HepG2 (cell line): ENCODE measurements at regions not wholly inside any gene's neighbourhood (a gene's known extent, or its start where the extent isn't known, plus 50 kb on each side); places are given as distances from the start of the nearest gene placed in this dataset.

Experiments used
- ATAC-seq: fragments of 200-7000 bp; cut with Tn5 transposase; 3 replicates; pipeline ENCODE4 v1.9.1; 2020; ENCODE audit warnings: mild to moderate bottlenecking, moderate library complexity
- BruUV-seq: library from RNA; stranded (reverse); fragments of 400-500 nt; replicated peaks from 2 replicates; lab custom pipeline; 2021; lab: Mats Ljungman, UMichigan
- CTCF ChIA-PET: fragments of 300-600 bp; formaldehyde crosslinking; extraction: SDS; loops from one replicate; lab custom pipeline; 2021; ENCODE audit warnings: low total read pairs, inconsistent platforms, low intra/inter-chr PET ratio; lab: Yijun Ruan, JAX
- POLR2A ChIA-PET: fragments of 350-600 bp; sonication (Branson Sonifier 250); formaldehyde crosslinking; loops from one replicate; lab custom pipeline; 2020; ENCODE audit warnings: antibody characterized with exemption, inconsistent platforms; lab: Yijun Ruan, JAX
- DNase-seq: peaks from one replicate; pipeline ENCODE4 v3.0.0-alpha.2; 2015; ENCODE audit warnings: low spot score
- FAIRE-seq: peaks from 3 replicates; lab custom pipeline; 2011; peaks lifted over from hg19 to GRCh38; lab: Jason Lieb, UNC
- H2AFZ ChIP-seq: one replicate; pipeline ENCODE4 v1.6.1; 2011; ENCODE audit warnings: low read length, inconsistent platforms
- H3K27ac ChIP-seq: fragments of 300-600 bp; 3 replicates; pipeline ENCODE4 v1.8.0; 2011; ENCODE audit warnings: mixed run types, mild to moderate bottlenecking, mixed read lengths, low read length, inconsistent platforms; ENCODE audit not compliant: insufficient read depth; ENCODE audit errors: extremely low read length
- H3K27me3 ChIP-seq, 2 experiments: fragments of 200-600 bp in 1 of 2; 2 replicates in 1 of 2; 3 replicates in 1 of 2; pipeline versions ENCODE4 v1.6.0 to v1.8.0; 2011; ENCODE audit warnings: low read length in 2 of 2, mild to moderate bottlenecking in 2 of 2, moderate library complexity in 2 of 2, inconsistent platforms in 1 of 2; ENCODE audit not compliant: insufficient read depth in 2 of 2, control insufficient read depth in 1 of 2
- H3K36me3 ChIP-seq, 2 experiments: fragments of 200-600 bp in 1 of 2; replicated peaks in 1 of 2; 2 replicates in 1 of 2; 3 replicates in 1 of 2; pipeline versions ENCODE4 v1.5.1 to v1.8.0; 2011; ENCODE audit warnings: low read length in 2 of 2, inconsistent platforms in 1 of 2; ENCODE audit not compliant: insufficient read depth in 2 of 2, control insufficient read depth in 1 of 2
- H3K4me1 ChIP-seq: 2 replicates; pipeline ENCODE4 v1.5.1; 2012; ENCODE audit warnings: low read length, inconsistent platforms; ENCODE audit not compliant: insufficient read depth
- H3K4me2 ChIP-seq: 2 replicates; pipeline ENCODE4 v1.6.0; 2011; ENCODE audit warnings: low read depth, low read length, inconsistent platforms
- H3K4me3 ChIP-seq, 3 experiments: fragments of 200-600 bp in 1 of 3; sonication (generic), shearing (Covaris generic) in 1 of 3; replicated peaks in 1 of 3; 2 replicates each; pipeline ENCODE4 v1.5.1; 2011 to 2016; ENCODE audit warnings: low read length in 3 of 3, inconsistent platforms in 2 of 3, low read depth in 2 of 3, mild to moderate bottlenecking in 2 of 3, control low read depth in 1 of 3, mixed read lengths in 1 of 3; ENCODE audit not compliant: insufficient read depth in 1 of 3
- H3K79me2 ChIP-seq: one replicate; pipeline ENCODE4 v1.6.1; 2011; ENCODE audit warnings: low read length, inconsistent platforms; ENCODE audit not compliant: insufficient read depth
- H3K9ac ChIP-seq: 2 replicates; pipeline ENCODE4 v1.6.0; 2011; ENCODE audit warnings: mild to moderate bottlenecking, low read depth, low read length, inconsistent platforms; ENCODE audit not compliant: insufficient read depth
- H3K9me3 ChIP-seq: 2 replicates; pipeline ENCODE4 v1.5.1; 2012; ENCODE audit warnings: mild to moderate bottlenecking, low read length
- H4K20me1 ChIP-seq: 2 replicates; pipeline ENCODE4 v1.6.0; 2011; ENCODE audit warnings: inconsistent platforms, mild to moderate bottlenecking, low read length, moderate library complexity; ENCODE audit not compliant: insufficient read depth
- ARID2 ChIP-seq: sonication (generic); formaldehyde crosslinking; IDR thresholded peaks from 2 replicates; pipeline ENCODE4 v1.8.1; 2022; ENCODE audit warnings: mild to moderate bottlenecking, missing genetic modification reagents, borderline replicate concordance
- ELF4 ChIP-seq: sonication (generic); formaldehyde crosslinking; IDR thresholded peaks from 2 replicates; pipeline ENCODE4 v1.5.0; 2020; ENCODE audit warnings: missing genetic modification reagents, mild to moderate bottlenecking, moderate library complexity, borderline replicate concordance
- KDM5A ChIP-seq: fragments of 200-600 bp; sonication (generic); IDR thresholded peaks from 2 replicates; pipeline ENCODE4 v1.7.0; 2018; ENCODE audit warnings: antibody characterized with exemption, mild to moderate bottlenecking, low read length, borderline replicate concordance
- KMT2B ChIP-seq: IDR thresholded peaks from 2 replicates; pipeline ENCODE4 v1.6.1; 2016; ENCODE audit warnings: missing genetic modification reagents, missing compliant biosample characterization
- ZBTB7A ChIP-seq: sonication (generic); formaldehyde crosslinking; IDR thresholded peaks from 2 replicates; pipeline ENCODE4 v1.8.0; 2022; ENCODE audit warnings: mild to moderate bottlenecking, missing genetic modification reagents
- ZBTB8A ChIP-seq: sonication (generic); formaldehyde crosslinking; IDR thresholded peaks from 2 replicates; pipeline ENCODE4 v1.4.0; 2020; ENCODE audit warnings: mild to moderate bottlenecking, low read depth, missing genetic modification reagents, borderline replicate concordance
- ZEB1 ChIP-seq: IDR thresholded peaks from 2 replicates; pipeline ENCODE4 v1.6.1; 2012; ENCODE audit warnings: mild to moderate bottlenecking, low read depth, inconsistent platforms; ENCODE audit not compliant: insufficient replicate concordance
- ZNF33B ChIP-seq: sonication (generic); formaldehyde crosslinking; IDR thresholded peaks from 2 replicates; pipeline ENCODE4 v1.5.1; 2020; ENCODE audit warnings: mild to moderate bottlenecking, missing genetic modification reagents
- ZNF414 ChIP-seq: sonication (generic); formaldehyde crosslinking; IDR thresholded peaks from 2 replicates; pipeline ENCODE4 v1.5.0; 2020; ENCODE audit warnings: missing genetic modification reagents
- ZNF629 ChIP-seq: sonication (generic); formaldehyde crosslinking; conservative IDR thresholded peaks from 2 replicates; pipeline ENCODE4 v1.5.0; 2020; ENCODE audit warnings: missing genetic modification reagents
- WGBS: methylation state at CpG from one replicate; pipeline ENCODE4 v1.1.6; 2017; ENCODE audit warnings: low lambda C conversion rate; 5-methylcytosine and 5-hydroxymethylcytosine counted together
- in situ Hi-C: cut with HindIII; loops from 2 replicates; pipeline ENCODE4 v1.10.0; 2017; ENCODE audit warnings: low pct_unique_long_range_greater_than_20kb; ENCODE audit not compliant: extremely low pct_ligation_motif_present
- intact Hi-C: fragments of 100-400 bp; cut with micrococcal nuclease; formaldehyde crosslinking; loops from one replicate; pipeline ENCODE4 v1.10.0; 2022; ENCODE audit not compliant: unreplicated experiment

GRCh38 chr2:139850254-139850890, 1070.2 kb upstream of the NXPH2 start:
- POLR2A ChIA-PET = no interaction called here
- no peaks in the 10 kb centered on the region for H3K36me3 ChIP-seq
- H3K79me2 ChIP-seq = no peaks in the 10 kb centered on the region
- no peak for FAIRE-seq
- DNase-seq = no peak
- no peak overlapping the region for H3K27ac ChIP-seq
- in situ Hi-C loops (no loop called here), intact Hi-C loops (no loop called here)
- no TSS peak for BruUV-seq
- no peaks in the 10 kb centered on the region for H3K9me3 ChIP-seq
- WGBS = 0% methylated on average over 1 of the region's 1 CpG
- ATAC-seq = no peak
- no peak overlapping the region for H3K4me3 ChIP-seq
- no peaks in the 10 kb centered on the region for H4K20me1 ChIP-seq
- CTCF ChIA-PET = no interaction called here
- H2AFZ ChIP-seq = no peak overlapping the region
- H3K9ac ChIP-seq = no peak overlapping the region
- no peak overlapping the region for H3K4me2 ChIP-seq
- TF ChIP-seq ZBTB7A (CRISPR knock-in tag) = no peak
- no peak for TF ChIP-seq ZNF629 (CRISPR knock-in tag)
- no peak for TF ChIP-seq ARID2 (CRISPR knock-in tag)
- TF ChIP-seq ELF4 = no peak
- TF ChIP-seq KMT2B (CRISPR knock-in tag) = no peak
- no peaks in the 10 kb centered on the region for H3K4me1 ChIP-seq
- no peaks in the 10 kb centered on the region for H3K27me3 ChIP-seq

- Histone ChIP-seq H2AFZ (no peak overlapping the region), H3K79me2 (no peaks in the 10 kb centered on the region), H3K27ac (no peak overlapping the region), H3K4me2 (no peak overlapping the region), H3K36me3 (no peaks in the 10 kb centered on the region), H4K20me1 (no peaks in the 10 kb centered on the region), H3K9ac (no peak overlapping the region), H3K27me3 (no peaks in the 10 kb centered on the region), H3K9me3 (0 out of 2 replicates have a peak, but pooled peaks cover 3% of the 10 kb centered on the region), H3K4me3 (no peak overlapping the region), H3K4me1 (no peaks in the 10 kb centered on the region)
- CTCF ChIA-PET = no interaction called here
- 3% methylated on average over 4 of the region's 4 CpGs for WGBS
- no peak for ATAC-seq
- TF ChIP-seq ZNF414 (no peak), ZNF33B (no peak), ZEB1 (no peak), KDM5A (no peak), ZBTB8A (CRISPR knock-in tag) (no peak)
- DNase-seq = no peak
- intact Hi-C loops = no loop called here
- no peak for FAIRE-seq
- no TSS peak for BruUV-seq
- in situ Hi-C loops = no loop called here
- POLR2A ChIA-PET = no interaction called here
Observed at GRCh38 chr2:139836769-139837168, 1056.6 kb upstream of the NXPH2 start.
